Esophagus muscularis mucosa (tissue), 4 donors: ENCODE measurements at regions not wholly inside any gene's neighbourhood (a gene's known extent, or its start where the extent isn't known, plus 50 kb on each side); places are given as distances from the start of the nearest gene placed in this dataset.

ENCODE experiments used
- EP300 ChIP-seq: sonication (generic); formaldehyde crosslinking; IDR thresholded peaks from one replicate; pipeline ENCODE4 v1.6.1; 2017; ENCODE audit warnings: antibody characterized with exemption
- POLR2A ChIP-seq: fragments of 450-650 bp; IDR thresholded peaks from one replicate; pipeline ENCODE4 v1.6.1; 2017; ENCODE audit warnings: antibody characterized with exemption, moderate library complexity, mild to moderate bottlenecking, low read depth
- TF ChIP-seq, protein P1 (sequence below), 3 experiments: fragments of 200-600 bp in 2 of 3; fragments of 450-650 bp in 1 of 3; sonication (generic) in 2 of 3; IDR thresholded peaks; one replicate each; pipeline ENCODE4 v1.5.1; 2017 to 2019; ENCODE audit warnings: antibody characterized with exemption in 3 of 3, mild to moderate bottlenecking in 2 of 3, moderate library complexity in 1 of 3

DNA sequence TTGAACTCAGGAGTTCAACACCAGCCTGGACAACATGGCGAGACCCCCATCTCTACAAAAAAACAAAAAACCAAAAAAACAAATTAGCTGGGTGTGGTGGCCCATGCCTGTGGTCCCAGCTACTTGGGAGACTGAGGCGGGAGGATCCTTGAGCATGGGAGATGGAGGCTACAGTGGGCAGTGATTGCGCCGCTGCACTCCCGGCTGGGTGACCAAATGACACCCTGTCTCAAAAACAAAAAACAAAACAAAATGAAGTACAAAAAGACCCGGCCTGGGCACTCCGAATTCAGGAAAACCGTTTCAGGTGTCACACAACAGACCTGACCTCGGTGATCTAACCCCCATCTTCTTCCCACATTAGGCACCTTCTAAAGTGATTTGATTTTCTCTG lies 65.5 kb downstream of the INSIG1 start:
- TF ChIP-seq, protein P1, sequence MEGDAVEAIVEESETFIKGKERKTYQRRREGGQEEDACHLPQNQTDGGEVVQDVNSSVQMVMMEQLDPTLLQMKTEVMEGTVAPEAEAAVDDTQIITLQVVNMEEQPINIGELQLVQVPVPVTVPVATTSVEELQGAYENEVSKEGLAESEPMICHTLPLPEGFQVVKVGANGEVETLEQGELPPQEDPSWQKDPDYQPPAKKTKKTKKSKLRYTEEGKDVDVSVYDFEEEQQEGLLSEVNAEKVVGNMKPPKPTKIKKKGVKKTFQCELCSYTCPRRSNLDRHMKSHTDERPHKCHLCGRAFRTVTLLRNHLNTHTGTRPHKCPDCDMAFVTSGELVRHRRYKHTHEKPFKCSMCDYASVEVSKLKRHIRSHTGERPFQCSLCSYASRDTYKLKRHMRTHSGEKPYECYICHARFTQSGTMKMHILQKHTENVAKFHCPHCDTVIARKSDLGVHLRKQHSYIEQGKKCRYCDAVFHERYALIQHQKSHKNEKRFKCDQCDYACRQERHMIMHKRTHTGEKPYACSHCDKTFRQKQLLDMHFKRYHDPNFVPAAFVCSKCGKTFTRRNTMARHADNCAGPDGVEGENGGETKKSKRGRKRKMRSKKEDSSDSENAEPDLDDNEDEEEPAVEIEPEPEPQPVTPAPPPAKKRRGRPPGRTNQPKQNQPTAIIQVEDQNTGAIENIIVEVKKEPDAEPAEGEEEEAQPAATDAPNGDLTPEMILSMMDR (IDR thresholded peaks at IDR 0.05) = no peak
- no peak for TF ChIP-seq POLR2A
- no peak for TF ChIP-seq EP300
